Upper lobe of left lung (tissue), 6 donors: ENCODE measurements at regions not wholly inside any gene's neighbourhood (a gene's known extent, or its start where the extent isn't known, plus 50 kb on each side); places are given as distances from the start of the nearest gene placed in this dataset.
"Not testable (repeated sequence)": the region's sequence is repeated elsewhere in the genome, so short reads cannot be mapped to it uniquely, and the experiment has no call there.

Experiments
- ATAC-seq, 2 donors: fragments of 200-7000 bp; cut with Tn5 transposase; one replicate each; pipeline ENCODE4 v1.9.1; 2022; ENCODE audit warnings: mild to moderate bottlenecking in 2 of 2, moderate library complexity in 2 of 2; ENCODE audit not compliant: low FRiP score in 2 of 2
- DNase-seq, 2 donors: peaks; one replicate each; pipeline ENCODE4 v3.0.0-alpha.2; 2019 to 2020
- H3K27ac ChIP-seq, 4 donors: fragments of 200-600 bp; sonication (generic); one replicate each; pipeline ENCODE4 v1.5.1; 2016 to 2019
- H3K27me3 ChIP-seq, 4 donors: fragments of 200-600 bp; sonication (generic); one replicate each; pipeline ENCODE4 v1.5.1; 2017 to 2019
- H3K36me3 ChIP-seq, 4 donors: fragments of 200-600 bp; sonication (generic); one replicate each; pipeline ENCODE4 v1.5.1; 2016 to 2019
- H3K4me1 ChIP-seq, 4 donors: fragments of 200-600 bp; sonication (generic); one replicate each; pipeline ENCODE4 v1.5.1; 2018 to 2019
- H3K4me3 ChIP-seq, 4 donors: fragments of 200-600 bp; sonication (generic); one replicate each; pipeline ENCODE4 v1.5.1; 2017 to 2019; ENCODE audit warnings: mild to moderate bottlenecking in 2 of 4, moderate library complexity in 1 of 4
- H3K9me3 ChIP-seq, 4 donors: fragments of 200-600 bp; sonication (generic); one replicate each; pipeline ENCODE4 v1.5.1; 2018 to 2019
- EP300 ChIP-seq, 4 donors: sonication (generic); formaldehyde crosslinking; IDR thresholded peaks; one replicate each; pipeline ENCODE4 v1.5.1; 2017; ENCODE audit warnings: antibody characterized with exemption in 4 of 4, control low read depth in 2 of 4
- POLR2A ChIP-seq, 4 donors: fragments of 450-650 bp; IDR thresholded peaks; one replicate each; pipeline ENCODE4 v1.5.1; 2016 to 2017; ENCODE audit warnings: antibody characterized with exemption in 4 of 4, mild to moderate bottlenecking in 2 of 4
- POLR2AphosphoS5 ChIP-seq, 2 donors: sonication (generic); formaldehyde crosslinking; IDR thresholded peaks; one replicate each; pipeline ENCODE4 v1.5.1; 2017; ENCODE audit warnings: antibody characterized with exemption in 2 of 2
- WGBS, 2 donors: methylation state at CpG; one replicate each; pipeline ENCODE4 v1.1.5; 2017 to 2018; 5-methylcytosine and 5-hydroxymethylcytosine counted together
- TF ChIP-seq, protein P1 (sequence below), 6 experiments: fragments of 450-650 bp in 4 of 6; fragments of 200-600 bp in 2 of 6; sonication (generic) in 2 of 6; IDR thresholded peaks; one replicate each; pipeline ENCODE4 v1.5.1; 2016 to 2019; ENCODE audit warnings: antibody characterized with exemption in 6 of 6
- donor health status: DM: no; HTN: no; CAD: no; lungs with moderate emphysema.
- donor health status: DM: no; HTN: yes; CAD: no; lungs with severe emphysema.

- peak in 1 of 2 donors; percentile 83 for DNase-seq
- not testable (repeated sequence) for ATAC-seq, H3K9me3 ChIP-seq, H3K27me3 ChIP-seq, H3K4me3 ChIP-seq, H3K36me3 ChIP-seq
- peaks cover 0 to 16% (median 11%) of the 10 kb centered on the region in 4 donors for H3K4me1 ChIP-seq
- TF ChIP-seq, protein P1, sequence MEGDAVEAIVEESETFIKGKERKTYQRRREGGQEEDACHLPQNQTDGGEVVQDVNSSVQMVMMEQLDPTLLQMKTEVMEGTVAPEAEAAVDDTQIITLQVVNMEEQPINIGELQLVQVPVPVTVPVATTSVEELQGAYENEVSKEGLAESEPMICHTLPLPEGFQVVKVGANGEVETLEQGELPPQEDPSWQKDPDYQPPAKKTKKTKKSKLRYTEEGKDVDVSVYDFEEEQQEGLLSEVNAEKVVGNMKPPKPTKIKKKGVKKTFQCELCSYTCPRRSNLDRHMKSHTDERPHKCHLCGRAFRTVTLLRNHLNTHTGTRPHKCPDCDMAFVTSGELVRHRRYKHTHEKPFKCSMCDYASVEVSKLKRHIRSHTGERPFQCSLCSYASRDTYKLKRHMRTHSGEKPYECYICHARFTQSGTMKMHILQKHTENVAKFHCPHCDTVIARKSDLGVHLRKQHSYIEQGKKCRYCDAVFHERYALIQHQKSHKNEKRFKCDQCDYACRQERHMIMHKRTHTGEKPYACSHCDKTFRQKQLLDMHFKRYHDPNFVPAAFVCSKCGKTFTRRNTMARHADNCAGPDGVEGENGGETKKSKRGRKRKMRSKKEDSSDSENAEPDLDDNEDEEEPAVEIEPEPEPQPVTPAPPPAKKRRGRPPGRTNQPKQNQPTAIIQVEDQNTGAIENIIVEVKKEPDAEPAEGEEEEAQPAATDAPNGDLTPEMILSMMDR (IDR thresholded peaks at IDR 0.05) = peak in 4 of 6 experiments; percentile 23 to 41 (median 34)
- WGBS, 2 donors = 17 to 21% methylated on average over 5 of the region's 5 CpGs
- H3K27ac ChIP-seq = peak overlapping the region in 1 of 4 donors; percentile 12
These were observed 215.6 kb upstream of the TET2 start for GRCh38 chr4:104930745-104931736.

DNA sequence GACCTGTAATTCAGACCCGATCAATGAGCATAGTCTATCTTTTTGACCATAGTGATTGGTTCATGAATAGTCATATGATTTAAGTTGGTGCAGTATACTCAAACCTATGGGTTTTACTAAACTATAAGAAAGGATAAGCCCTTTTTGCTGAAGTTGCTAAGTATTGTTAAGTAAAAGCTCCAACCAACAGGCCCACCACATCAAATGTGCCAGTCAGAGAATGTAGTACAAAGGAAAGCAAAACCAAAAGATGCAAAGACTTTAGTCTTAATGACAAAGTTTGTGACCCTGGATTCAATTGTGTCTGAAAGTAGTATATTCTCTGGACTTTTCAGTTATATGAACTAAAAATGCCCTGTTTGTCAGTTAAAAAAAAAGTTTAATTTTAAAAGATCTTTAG is 208.1 kb upstream of the TET2 start:
- peaks cover 0 to 3% (median 0%) of the 10 kb centered on the region in 4 donors for H3K9me3 ChIP-seq
- no peaks in the 10 kb centered on the region for H3K4me1 ChIP-seq
- ATAC-seq (no peak), DNase-seq (no peak)
- no peaks in the 10 kb centered on the region for H3K27me3 ChIP-seq
- no peak overlapping the region for H3K27ac ChIP-seq
- H3K36me3 ChIP-seq = no peaks in the 10 kb centered on the region
- H3K4me3 ChIP-seq = no peak overlapping the region
- TF ChIP-seq EP300 (IDR thresholded peaks at IDR 0.05) (no peak), POLR2A (IDR thresholded peaks at IDR 0.05) (no peak), POLR2AphosphoS5 (IDR thresholded peaks at IDR 0.05) (no peak)
- TF ChIP-seq, protein P1 (IDR thresholded peaks at IDR 0.05) = no peak
- WGBS, 2 donors = 92 to 100% methylated on average over 1 of the region's 1 CpG

- H3K27me3 ChIP-seq = no peaks in the 10 kb centered on the region
- no peak overlapping the region for H3K27ac ChIP-seq
- H3K9me3 ChIP-seq = no peaks in the 10 kb centered on the region
- H3K4me3 ChIP-seq = no peak overlapping the region
- TF ChIP-seq, protein P1 (IDR thresholded peaks at IDR 0.05) = no peak
- TF ChIP-seq POLR2A (IDR thresholded peaks at IDR 0.05) = no peak
- no peak for TF ChIP-seq EP300 (IDR thresholded peaks at IDR 0.05)
- no peak for TF ChIP-seq POLR2AphosphoS5 (IDR thresholded peaks at IDR 0.05)
- DNase-seq (no peak), ATAC-seq (no peak)
- no peaks in the 10 kb centered on the region for H3K36me3 ChIP-seq
- WGBS, 2 donors = 85 to 87% methylated on average over 2 of the region's 2 CpGs
- H3K4me1 ChIP-seq = no peaks in the 10 kb centered on the region
These were observed 205.7 kb upstream of the TET2 start for GRCh38 chr4:104940927-104941326.

DNA sequence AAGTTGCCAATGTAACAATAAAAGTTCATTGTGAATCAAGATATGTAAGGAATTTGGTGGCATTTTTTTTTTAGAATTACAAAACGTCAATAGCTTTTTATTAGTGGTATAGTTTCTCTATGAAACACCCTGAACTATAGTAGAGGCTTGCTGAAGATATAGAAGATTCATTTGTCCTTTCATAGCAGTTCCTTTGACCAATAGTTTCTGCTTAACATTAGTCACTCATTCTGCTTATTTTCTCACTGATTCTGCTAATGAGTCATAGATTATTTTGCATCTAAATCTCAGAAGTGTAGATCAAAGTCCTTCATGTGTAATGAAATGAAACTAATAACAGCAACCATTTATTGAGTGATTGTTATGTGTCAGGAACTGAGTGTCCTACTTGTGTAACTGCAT is 205.0 kb upstream of the TET2 start:
- no peak for DNase-seq
- WGBS, 2 donors = 47 to 69% methylated on average over 1 of the region's 1 CpG
- TF ChIP-seq, protein P1 (IDR thresholded peaks at IDR 0.05) = no peak
- TF ChIP-seq POLR2AphosphoS5 (IDR thresholded peaks at IDR 0.05) (no peak), POLR2A (IDR thresholded peaks at IDR 0.05) (no peak), EP300 (IDR thresholded peaks at IDR 0.05) (no peak)
- no peaks in the 10 kb centered on the region for H3K4me1 ChIP-seq
- H3K36me3 ChIP-seq = no peaks in the 10 kb centered on the region
- H3K9me3 ChIP-seq = no peaks in the 10 kb centered on the region
- no peaks in the 10 kb centered on the region for H3K27me3 ChIP-seq
- ATAC-seq = no peak
- no peak overlapping the region for H3K27ac ChIP-seq
- no peak overlapping the region for H3K4me3 ChIP-seq
